Aorta (tissue), 5 donors: ENCODE measurements at regions not wholly inside any gene's neighbourhood (a gene's known extent, or its start where the extent isn't known, plus 50 kb on each side); places are given as distances from the start of the nearest gene placed in this dataset.

Experiments
- ATAC-seq: fragments of 200-7000 bp; cut with Tn5 transposase; one replicate; pipeline ENCODE4 v1.9.1; 2022; ENCODE audit warnings: moderate library complexity; ENCODE audit not compliant: low FRiP score
- DNase-seq, 2 donors: peaks; one replicate each; pipeline ENCODE4 v3.0.0-alpha.2; 2020
- H3K27ac ChIP-seq, 2 donors: one replicate each; pipeline ENCODE4 v1.5.1; 2013; ENCODE audit warnings: low read length in 2 of 2, mild to moderate bottlenecking in 2 of 2, moderate library complexity in 2 of 2, control low read depth in 1 of 2, inconsistent platforms in 1 of 2, low read depth in 1 of 2
- H3K27me3 ChIP-seq, 2 donors: one replicate each; pipeline ENCODE4 v1.6.1; 2013; ENCODE audit warnings: control low read depth in 1 of 2, low read length in 1 of 2, mild to moderate bottlenecking in 1 of 2, moderate library complexity in 1 of 2; ENCODE audit not compliant: insufficient read depth in 2 of 2, control insufficient read depth in 1 of 2
- H3K36me3 ChIP-seq, 2 donors: one replicate each; pipeline ENCODE4 v1.6.1; 2013; ENCODE audit warnings: control low read depth in 1 of 2, low read length in 1 of 2, mild to moderate bottlenecking in 1 of 2; ENCODE audit not compliant: insufficient read depth in 2 of 2, control insufficient read depth in 1 of 2
- H3K4me1 ChIP-seq, 2 donors: one replicate each; pipeline ENCODE4 v1.6.1; 2013; ENCODE audit warnings: low read length in 2 of 2, control low read depth in 1 of 2, mild to moderate bottlenecking in 1 of 2, moderate library complexity in 1 of 2; ENCODE audit not compliant: insufficient read depth in 2 of 2, control insufficient read depth in 1 of 2
- H3K4me3 ChIP-seq, 2 donors: one replicate each; pipeline ENCODE4 v1.5.1; 2013; ENCODE audit warnings: low read length in 2 of 2, control low read depth in 1 of 2, mild to moderate bottlenecking in 1 of 2
- H3K9me3 ChIP-seq: one replicate; pipeline ENCODE4 v1.6.1; 2013; ENCODE audit warnings: mild to moderate bottlenecking, low read length; ENCODE audit not compliant: control insufficient read depth
- WGBS, 2 donors: extraction: QIAGEN DNeasy Blood & Tissue Kit; methylation state at CpG; one replicate each; pipeline ENCODE4 v1.1.7; 2013; 5-methylcytosine and 5-hydroxymethylcytosine counted together
- intact Hi-C, 2 donors: fragments of 100-400 bp; cut with DNase I; formaldehyde crosslinking; loops; one replicate each; pipeline versions ENCODE4 v1.14.2 to v1.15.0; 2022
- donor health status: healthy with polysubstance abuse.
- donor health status: Bipolar disorder and iron deficiency.
- donor health status: DM: no; HTN: no; CAD: no.
- donor health status: DM: no; HTN: no; CAD: no.
- donor health status: DM: yes; HTN: yes; CAD: no.

- DNase-seq (no peak), ATAC-seq (no peak)
- intact Hi-C loops = no loop called here
- WGBS, 2 donors = 31% methylated on average over 8 of the region's 8 CpGs
- Histone ChIP-seq H3K4me1 (no peaks in the 10 kb centered on the region), H3K9me3 (peaks cover 3% of the 10 kb centered on the region), H3K27me3 (peaks cover 0 to 1% of the 10 kb centered on the region in 2 donors), H3K36me3 (no peaks in the 10 kb centered on the region), H3K27ac (no peak overlapping the region), H3K4me3 (no peak overlapping the region)
Observed at GRCh38 chr7:68733219-68734153, 864.8 kb upstream of the AUTS2 start.

DNA sequence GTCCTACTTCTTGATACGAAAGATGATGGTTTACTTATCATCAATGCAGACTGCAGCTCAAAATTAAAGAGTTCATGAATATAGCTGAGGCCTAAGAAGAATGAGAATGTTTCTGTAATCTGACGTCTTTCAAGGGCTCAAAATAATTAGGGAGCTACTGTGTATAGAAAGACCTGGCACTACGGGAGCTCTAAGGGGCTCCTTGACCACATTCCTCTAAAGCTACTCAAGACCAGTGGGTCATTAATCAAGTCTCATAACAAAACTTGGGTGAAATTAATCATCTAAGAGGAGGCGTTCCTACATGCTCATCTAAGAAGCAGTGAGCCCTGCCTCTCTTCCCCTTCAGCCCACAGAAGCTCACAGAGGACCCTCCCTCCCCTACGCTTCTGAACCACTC is 863.8 kb upstream of the AUTS2 start:
- 40 to 45% methylated on average over 5 of the region's 5 CpGs for WGBS, 2 donors
- ATAC-seq = no peak

GRCh38 chr7:68739306-68739705 is 859.0 kb upstream of the AUTS2 start:
- Histone ChIP-seq H3K9me3 (peaks cover 1% of the 10 kb centered on the region), H3K27ac (no peak overlapping the region), H3K4me1 (no peaks in the 10 kb centered on the region), H3K36me3 (no peaks in the 10 kb centered on the region), H3K4me3 (no peak overlapping the region), H3K27me3 (no peaks in the 10 kb centered on the region)
- intact Hi-C loops = no loop called here
- ATAC-seq = no peak
- no peak for DNase-seq
- WGBS, 2 donors = 88 to 91% methylated on average over 5 of the region's 5 CpGs

More for the DNA sequence above, 863.8 kb upstream of the AUTS2 start:
- intact Hi-C loops = no loop called here
- Histone ChIP-seq H3K36me3 (no peaks in the 10 kb centered on the region), H3K27me3 (no peaks in the 10 kb centered on the region), H3K4me3 (no peak overlapping the region), H3K27ac (no peak overlapping the region), H3K9me3 (peaks cover 3% of the 10 kb centered on the region), H3K4me1 (no peaks in the 10 kb centered on the region)
- DNase-seq = no peak

DNA sequence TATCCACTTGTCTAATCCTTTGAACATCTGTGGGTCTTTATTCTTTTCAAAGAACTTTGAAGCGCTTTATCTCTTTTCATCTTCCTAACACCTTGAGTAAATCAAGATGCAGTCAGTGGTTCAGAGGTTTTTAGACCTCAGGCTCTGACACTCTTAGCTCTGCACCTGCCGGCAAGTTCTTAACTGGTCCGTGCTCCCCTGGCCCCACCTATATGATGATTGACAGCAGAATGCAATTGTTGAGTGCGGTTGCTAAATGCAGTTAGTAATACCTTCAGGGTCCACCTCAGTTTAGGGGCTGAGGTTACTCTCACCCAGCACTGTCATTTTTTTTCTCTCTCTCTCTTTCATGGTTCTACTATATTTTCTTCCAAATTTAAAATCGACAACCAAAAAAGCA is 854.2 kb upstream of the AUTS2 start:
- Histone ChIP-seq H3K27ac (no peak overlapping the region), H3K36me3 (no peaks in the 10 kb centered on the region), H3K27me3 (no peaks in the 10 kb centered on the region), H3K9me3 (no peaks in the 10 kb centered on the region), H3K4me1 (no peaks in the 10 kb centered on the region), H3K4me3 (no peak overlapping the region)
- intact Hi-C loops = no loop called here
- DNase-seq = no peak
- no peak for ATAC-seq
- 84 to 85% methylated on average over 5 of the region's 5 CpGs for WGBS, 2 donors

DNA sequence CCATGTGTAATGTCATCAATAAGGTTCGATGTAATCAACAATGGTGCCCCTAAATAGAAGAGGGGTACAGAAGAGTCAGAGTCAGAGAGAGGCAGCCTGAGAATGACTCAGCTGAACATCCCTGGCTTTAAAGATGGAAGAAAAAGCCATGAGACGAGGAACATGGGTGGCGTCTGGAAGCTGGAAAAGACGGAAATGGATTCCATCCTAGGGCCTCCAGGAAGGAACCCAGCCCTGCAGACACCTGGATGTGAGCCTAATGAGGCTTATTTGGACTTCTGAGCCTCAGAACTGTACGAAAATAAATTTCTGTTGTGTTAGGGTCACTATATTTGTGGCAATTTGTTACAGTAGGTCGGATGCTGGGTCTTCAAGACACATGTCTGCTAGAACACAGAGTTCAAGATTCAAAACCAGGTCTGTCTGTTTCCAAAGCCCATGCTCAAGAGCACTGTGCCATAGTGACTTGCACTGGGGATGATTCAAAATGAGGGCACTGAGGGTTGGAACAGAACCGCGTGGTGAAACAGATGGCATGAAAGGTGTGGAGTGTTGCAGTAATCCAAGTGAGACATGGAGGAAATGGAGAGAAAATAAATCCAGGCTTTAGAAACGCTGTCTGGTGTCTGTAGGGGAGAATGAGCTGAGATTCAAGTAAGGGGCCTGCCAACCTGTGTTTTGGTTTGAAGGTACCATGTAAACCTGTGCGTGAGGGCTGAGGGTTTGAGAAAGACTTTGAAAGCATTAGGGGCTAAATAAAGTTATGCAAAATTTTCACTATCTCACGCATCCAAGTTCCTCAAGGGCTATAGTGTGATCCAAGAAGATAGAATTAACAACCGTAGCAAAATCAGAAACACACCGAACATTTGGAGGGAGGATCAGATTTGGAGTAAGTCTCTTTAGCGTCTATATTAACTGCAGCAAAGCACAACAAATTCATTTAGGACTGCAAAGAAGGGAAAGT is 849.1 kb upstream of the AUTS2 start:
- no peaks in the 10 kb centered on the region for H3K27me3 ChIP-seq
- intact Hi-C loops = no loop called here
- ATAC-seq = no peak

DNA sequence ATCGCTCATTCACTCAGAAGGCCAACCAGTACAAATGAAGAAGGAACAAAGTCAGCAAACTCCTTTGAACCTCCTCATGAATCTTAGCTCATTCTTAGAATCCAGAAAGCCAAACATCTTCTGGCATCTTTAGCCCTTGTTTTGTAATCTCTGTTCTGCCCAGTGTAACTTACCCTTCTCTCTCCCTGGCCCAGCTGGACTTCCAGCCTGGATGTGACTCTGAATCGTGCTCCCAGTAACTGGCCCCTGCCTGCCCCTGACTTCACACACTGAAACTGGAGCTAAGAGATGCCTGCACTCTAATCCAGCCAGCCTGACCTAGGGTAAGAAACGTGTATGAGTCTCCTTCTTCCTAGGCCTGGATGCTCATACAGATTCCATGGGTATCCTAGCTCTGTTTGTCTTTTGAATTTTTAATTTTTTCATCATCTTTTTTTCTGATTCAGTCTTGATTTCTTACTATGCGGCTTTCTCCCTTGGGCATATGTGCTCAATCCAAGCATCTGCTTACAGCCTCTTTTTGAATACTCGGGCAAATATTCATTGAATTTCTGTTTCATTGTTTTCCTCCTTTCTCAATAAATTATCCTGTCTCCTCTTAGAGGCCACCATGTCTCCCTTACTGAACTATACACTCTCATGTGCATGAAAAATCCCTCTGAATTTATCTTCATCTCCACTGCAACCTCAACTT is 845.6 kb upstream of the AUTS2 start:
- no peaks in the 10 kb centered on the region for H3K27me3 ChIP-seq
- WGBS, 2 donors = 33 to 47% methylated on average over 5 of the region's 5 CpGs
- intact Hi-C loops = no loop called here
- no peaks in the 10 kb centered on the region for H3K4me1 ChIP-seq
- H3K36me3 ChIP-seq = no peaks in the 10 kb centered on the region
- peak; percentile 59 for ATAC-seq
- no peak for DNase-seq
- H3K27ac ChIP-seq = no peak overlapping the region
- no peak overlapping the region for H3K4me3 ChIP-seq
- H3K9me3 ChIP-seq = no peaks in the 10 kb centered on the region

More for the DNA sequence above, 849.1 kb upstream of the AUTS2 start:
- H3K9me3 ChIP-seq = no peaks in the 10 kb centered on the region
- WGBS, 2 donors = 72 to 80% methylated on average over 14 of the region's 14 CpGs
- no peaks in the 10 kb centered on the region for H3K4me1 ChIP-seq
- H3K27ac ChIP-seq = no peak overlapping the region
- H3K4me3 ChIP-seq = no peak overlapping the region
- DNase-seq = no peak
- H3K36me3 ChIP-seq = no peaks in the 10 kb centered on the region

- no peaks in the 10 kb centered on the region for H3K9me3 ChIP-seq
- H3K4me3 ChIP-seq = no peak overlapping the region
- H3K27ac ChIP-seq = no peak overlapping the region
- DNase-seq (no peak), ATAC-seq (no peak)
- H3K27me3 ChIP-seq = no peaks in the 10 kb centered on the region
- intact Hi-C loops = no loop called here
- no peaks in the 10 kb centered on the region for H3K4me1 ChIP-seq
- no peaks in the 10 kb centered on the region for H3K36me3 ChIP-seq
- WGBS, 2 donors = 93 to 95% methylated on average over 2 of the region's 2 CpGs
Observed at GRCh38 chr7:68754414-68754813, 843.9 kb upstream of the AUTS2 start.

DNA sequence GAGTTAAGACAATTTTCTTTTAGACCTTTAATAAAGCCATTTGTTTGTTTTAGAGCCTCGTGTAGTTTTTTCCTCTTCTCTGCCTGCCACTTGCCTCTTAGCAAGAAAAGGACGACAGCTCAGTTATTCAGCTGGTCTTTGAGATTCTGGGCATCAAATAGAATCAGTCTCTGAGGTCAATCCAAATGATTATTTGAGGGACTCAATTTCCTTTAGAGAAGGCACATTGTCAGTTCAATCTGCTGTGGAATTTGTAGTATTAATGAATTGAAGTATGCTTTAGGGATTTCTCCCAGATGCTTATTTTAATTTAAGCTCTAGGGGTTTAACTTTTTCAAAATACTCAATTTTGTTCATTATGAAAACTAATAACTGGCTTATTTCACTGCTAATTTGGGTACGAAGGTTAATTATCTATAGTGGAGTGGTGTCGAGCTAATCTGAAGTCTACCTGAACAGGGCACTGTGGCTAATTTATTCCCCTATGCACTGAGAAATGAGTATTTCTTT is 841.2 kb upstream of the AUTS2 start:
- Histone ChIP-seq H3K4me1 (no peaks in the 10 kb centered on the region), H3K9me3 (no peaks in the 10 kb centered on the region), H3K4me3 (no peak overlapping the region), H3K27me3 (no peaks in the 10 kb centered on the region), H3K36me3 (no peaks in the 10 kb centered on the region), H3K27ac (no peak overlapping the region)
- DNase-seq = no peak
- WGBS, 2 donors = 54 to 56% methylated on average over 4 of the region's 4 CpGs
- ATAC-seq = no peak
- intact Hi-C loops = no loop called here
